HL-60 (cell line): ENCODE measurements at regions not wholly inside any gene's neighbourhood (a gene's known extent, or its start where the extent isn't known, plus 50 kb on each side); places are given as distances from the start of the nearest gene placed in this dataset.

Source experiments
- DNase-seq, 2 experiments: peaks; one replicate each; pipeline ENCODE4 v3.0.0-alpha.2; 2010 to 2020; ENCODE audit warnings: low read depth in 1 of 2, low spot score in 1 of 2
- H3K27ac ChIP-seq: fragments of 250-450 bp; sonication (Bioruptor Pico); replicated peaks from 2 replicates; pipeline ENCODE4 v1.5.1; 2020; ENCODE audit warnings: mild to moderate bottlenecking, moderate library complexity
- H3K27me3 ChIP-seq: fragments of 250-450 bp; sonication (Bioruptor Pico); 2 replicates; pipeline ENCODE4 v1.5.1; 2021; ENCODE audit warnings: mild to moderate bottlenecking, moderate library complexity; ENCODE audit not compliant: insufficient read depth, poor library complexity, severe bottlenecking
- H3K4me3 ChIP-seq: replicated peaks from 2 replicates; pipeline ENCODE4 v1.5.1; 2011; ENCODE audit warnings: mild to moderate bottlenecking, control low read depth, low read length; ENCODE audit not compliant: insufficient read depth
- CTCF ChIP-seq: IDR thresholded peaks from one replicate; pipeline ENCODE4 v1.5.1; 2011; ENCODE audit warnings: low read length, control low read depth, inconsistent platforms; ENCODE audit not compliant: insufficient read depth
- GABPA ChIP-seq: IDR thresholded peaks from 2 replicates; pipeline ENCODE4 v1.6.1; 2012; ENCODE audit warnings: low read depth
- POLR2AphosphoS5 ChIP-seq: IDR thresholded peaks from 2 replicates; pipeline ENCODE4 v1.6.1; 2012; ENCODE audit warnings: low read depth
- SPI1 ChIP-seq: IDR thresholded peaks from 2 replicates; pipeline ENCODE4 v1.6.1; 2012; ENCODE audit warnings: low read depth, mild to moderate bottlenecking, borderline replicate concordance
- TF ChIP-seq, protein P1 (sequence below): IDR thresholded peaks from 2 replicates; pipeline ENCODE4 v1.6.1; 2012; ENCODE audit warnings: low read depth; ENCODE audit not compliant: insufficient replicate concordance

- H3K27me3 ChIP-seq = no peaks in the 10 kb centered on the region
- H3K4me3 ChIP-seq = no peak overlapping the region
- TF ChIP-seq SPI1 = no peak
- no peak for TF ChIP-seq CTCF
- TF ChIP-seq, protein P1, sequence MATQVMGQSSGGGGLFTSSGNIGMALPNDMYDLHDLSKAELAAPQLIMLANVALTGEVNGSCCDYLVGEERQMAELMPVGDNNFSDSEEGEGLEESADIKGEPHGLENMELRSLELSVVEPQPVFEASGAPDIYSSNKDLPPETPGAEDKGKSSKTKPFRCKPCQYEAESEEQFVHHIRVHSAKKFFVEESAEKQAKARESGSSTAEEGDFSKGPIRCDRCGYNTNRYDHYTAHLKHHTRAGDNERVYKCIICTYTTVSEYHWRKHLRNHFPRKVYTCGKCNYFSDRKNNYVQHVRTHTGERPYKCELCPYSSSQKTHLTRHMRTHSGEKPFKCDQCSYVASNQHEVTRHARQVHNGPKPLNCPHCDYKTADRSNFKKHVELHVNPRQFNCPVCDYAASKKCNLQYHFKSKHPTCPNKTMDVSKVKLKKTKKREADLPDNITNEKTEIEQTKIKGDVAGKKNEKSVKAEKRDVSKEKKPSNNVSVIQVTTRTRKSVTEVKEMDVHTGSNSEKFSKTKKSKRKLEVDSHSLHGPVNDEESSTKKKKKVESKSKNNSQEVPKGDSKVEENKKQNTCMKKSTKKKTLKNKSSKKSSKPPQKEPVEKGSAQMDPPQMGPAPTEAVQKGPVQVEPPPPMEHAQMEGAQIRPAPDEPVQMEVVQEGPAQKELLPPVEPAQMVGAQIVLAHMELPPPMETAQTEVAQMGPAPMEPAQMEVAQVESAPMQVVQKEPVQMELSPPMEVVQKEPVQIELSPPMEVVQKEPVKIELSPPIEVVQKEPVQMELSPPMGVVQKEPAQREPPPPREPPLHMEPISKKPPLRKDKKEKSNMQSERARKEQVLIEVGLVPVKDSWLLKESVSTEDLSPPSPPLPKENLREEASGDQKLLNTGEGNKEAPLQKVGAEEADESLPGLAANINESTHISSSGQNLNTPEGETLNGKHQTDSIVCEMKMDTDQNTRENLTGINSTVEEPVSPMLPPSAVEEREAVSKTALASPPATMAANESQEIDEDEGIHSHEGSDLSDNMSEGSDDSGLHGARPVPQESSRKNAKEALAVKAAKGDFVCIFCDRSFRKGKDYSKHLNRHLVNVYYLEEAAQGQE = no peak
- no peak for TF ChIP-seq GABPA
- no peak for TF ChIP-seq POLR2AphosphoS5
- H3K27ac ChIP-seq = no peak overlapping the region
- DNase-seq = no peak
These were observed 209.9 kb upstream of the NCAM1 start for GRCh38 chr11:112751329-112751728.

DNA sequence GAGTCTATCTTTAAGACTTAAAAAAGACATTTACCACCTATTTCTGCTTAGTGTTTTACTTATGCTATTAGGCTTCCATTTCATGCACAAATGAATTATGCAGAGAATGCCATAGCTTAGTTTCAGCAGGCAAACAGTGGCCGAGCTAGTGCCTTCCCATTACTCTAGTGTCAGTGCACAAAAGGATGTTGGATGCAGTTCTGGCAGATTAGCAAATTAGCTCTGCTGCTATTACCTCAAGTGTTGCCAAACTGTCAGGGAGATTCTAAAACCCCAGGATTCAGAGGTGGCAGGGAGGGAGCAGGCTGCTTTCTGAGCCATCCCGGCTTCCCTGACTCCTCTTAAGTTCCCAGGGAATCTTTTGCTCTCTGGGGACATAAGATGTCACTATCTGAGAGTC, 209.4 kb upstream of the NCAM1 start:
- no peak for TF ChIP-seq POLR2AphosphoS5
- TF ChIP-seq CTCF = no peak
- TF ChIP-seq GABPA = no peak
- TF ChIP-seq, protein P1 = no peak
- no peak for TF ChIP-seq SPI1
- H3K27ac ChIP-seq = no peak overlapping the region
- H3K4me3 ChIP-seq = no peak overlapping the region
- no peaks in the 10 kb centered on the region for H3K27me3 ChIP-seq
- DNase-seq = no peak

- Histone ChIP-seq H3K4me3 (no peak overlapping the region), H3K27me3 (no peaks in the 10 kb centered on the region), H3K27ac (no peak overlapping the region)
- no peak for DNase-seq
- no peak for TF ChIP-seq SPI1
- no peak for TF ChIP-seq CTCF
- TF ChIP-seq, protein P1 = no peak
- no peak for TF ChIP-seq POLR2AphosphoS5
- no peak for TF ChIP-seq GABPA
These were observed 208.7 kb upstream of the NCAM1 start for GRCh38 chr11:112752563-112752962.
